Pancreas (tissue), 10 donors: ENCODE measurements at regions not wholly inside any gene's neighbourhood (a gene's known extent, or its start where the extent isn't known, plus 50 kb on each side); places are given as distances from the start of the nearest gene placed in this dataset.

Source experiments
- ATAC-seq, 4 donors: fragments of 200-7000 bp; cut with Tn5 transposase; one replicate each; pipeline versions ENCODE4 v1.8.0 to v1.9.1; 2020; ENCODE audit warnings: mild to moderate bottlenecking in 4 of 4, moderate library complexity in 4 of 4
- DNase-seq, 6 donors: peaks; one replicate each; pipeline ENCODE4 v3.0.0-alpha.2; 2020
- FAIRE-seq: peaks from 2 replicates; lab custom pipeline; 2012; peaks lifted over from hg19 to GRCh38; lab: Jason Lieb, UNC
- H3K27ac ChIP-seq, 4 donors: fragments of 200-600 bp; sonication (generic); 1 replicate in 3 of 4; 2 replicates in 1 of 4; pipeline versions ENCODE4 v1.5.0 to v1.8.0; 2020
- H3K27me3 ChIP-seq, 4 donors: fragments of 200-600 bp; one replicate each; pipeline ENCODE4 v1.8.0; 2021
- H3K36me3 ChIP-seq, 3 donors: fragments of 200-600 bp; sonication (generic) in 1 of 3; one replicate each; pipeline versions ENCODE4 v1.5.0 to v1.8.0; 2020 to 2021
- H3K4me1 ChIP-seq, 3 donors: fragments of 200-600 bp; one replicate each; pipeline ENCODE4 v1.8.0; 2021
- H3K4me3 ChIP-seq, 4 donors: fragments of 200-600 bp; sonication (generic) in 2 of 4; one replicate each; pipeline versions ENCODE4 v1.5.0 to v1.8.0; 2020 to 2021
- H3K9me3 ChIP-seq, 4 donors: fragments of 200-600 bp; one replicate each; pipeline ENCODE4 v1.8.0; 2021
- WGBS, 2 donors: extraction: QIAGEN DNeasy Blood & Tissue Kit; methylation state at CpG; one replicate each; pipeline ENCODE4 v1.1.7; 2013; 5-methylcytosine and 5-hydroxymethylcytosine counted together
- intact Hi-C, 3 donors: fragments of 100-400 bp; cut with DNase I; formaldehyde crosslinking; loops; one replicate each; pipeline versions ENCODE4 v1.11.1 to v1.14.2; 2022
- TF ChIP-seq, protein P1 (sequence below), 4 donors: fragments of 200-600 bp; sonication (generic) in 3 of 4; IDR thresholded peaks; one replicate each; pipeline versions ENCODE4 v1.5.0 to v1.8.0; 2021; ENCODE audit warnings: antibody characterized with exemption in 4 of 4
- donor health status: healthy with polysubstance abuse.
- donor health status: DM: no; HTN: no; CAD: no; lungs with moderate emphysema.
- donor health status: DM: no; HTN: no; CAD: no.
- donor health status: control.
- donor health status: control.
- donor health status: Bipolar disorder and iron deficiency.
- donor health status: DM: yes; HTN: yes; CAD: no.
- donor health status: DM: no; HTN: no; CAD: no.
- donor health status: DM: no; HTN: no; CAD: no.
- donor health status: DM: yes; HTN: yes; CAD: no.

GRCh38 chr1:234988536-234988935 is 140.1 kb downstream of the TOMM20 start:
- H3K27me3 ChIP-seq = no peaks in the 10 kb centered on the region
- peaks cover 15 to 21% (median 19%) of the 10 kb centered on the region in 3 donors for H3K4me1 ChIP-seq
- DNase-seq = no peak
- H3K36me3 ChIP-seq = no peaks in the 10 kb centered on the region
- TF ChIP-seq, protein P1, sequence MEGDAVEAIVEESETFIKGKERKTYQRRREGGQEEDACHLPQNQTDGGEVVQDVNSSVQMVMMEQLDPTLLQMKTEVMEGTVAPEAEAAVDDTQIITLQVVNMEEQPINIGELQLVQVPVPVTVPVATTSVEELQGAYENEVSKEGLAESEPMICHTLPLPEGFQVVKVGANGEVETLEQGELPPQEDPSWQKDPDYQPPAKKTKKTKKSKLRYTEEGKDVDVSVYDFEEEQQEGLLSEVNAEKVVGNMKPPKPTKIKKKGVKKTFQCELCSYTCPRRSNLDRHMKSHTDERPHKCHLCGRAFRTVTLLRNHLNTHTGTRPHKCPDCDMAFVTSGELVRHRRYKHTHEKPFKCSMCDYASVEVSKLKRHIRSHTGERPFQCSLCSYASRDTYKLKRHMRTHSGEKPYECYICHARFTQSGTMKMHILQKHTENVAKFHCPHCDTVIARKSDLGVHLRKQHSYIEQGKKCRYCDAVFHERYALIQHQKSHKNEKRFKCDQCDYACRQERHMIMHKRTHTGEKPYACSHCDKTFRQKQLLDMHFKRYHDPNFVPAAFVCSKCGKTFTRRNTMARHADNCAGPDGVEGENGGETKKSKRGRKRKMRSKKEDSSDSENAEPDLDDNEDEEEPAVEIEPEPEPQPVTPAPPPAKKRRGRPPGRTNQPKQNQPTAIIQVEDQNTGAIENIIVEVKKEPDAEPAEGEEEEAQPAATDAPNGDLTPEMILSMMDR (IDR thresholded peaks at IDR 0.05) = no peak
- no peak for ATAC-seq
- intact Hi-C loops = loop anchor here in 1 of 3 donors (10.0 kb wide), 1 partner anchor 76 kb away; no protein-coding TSS in a partner anchor
- H3K9me3 ChIP-seq = no peaks in the 10 kb centered on the region
- 92 to 95% methylated on average over 4 of the region's 4 CpGs for WGBS, 2 donors
- no peak for FAIRE-seq
- H3K27ac ChIP-seq = peak overlapping the region in 3 of 4 donors; percentile 59 to 80 (median 61)
- no peak overlapping the region for H3K4me3 ChIP-seq

- no peak for ATAC-seq
- H3K9me3 ChIP-seq = no peaks in the 10 kb centered on the region
- intact Hi-C loops = loop anchor here in 1 of 3 donors (10.0 kb wide), 1 partner anchor 77 kb away; no protein-coding TSS in a partner anchor
- H3K27ac ChIP-seq = peak overlapping the region; percentile 59 to 80 (median 67)
- H3K4me3 ChIP-seq = no peak overlapping the region
- FAIRE-seq = no peak
- 55 to 60% methylated on average over 2 of the region's 2 CpGs for WGBS, 2 donors
- TF ChIP-seq, protein P1 (IDR thresholded peaks at IDR 0.05) = no peak
- H3K36me3 ChIP-seq = no peaks in the 10 kb centered on the region
- H3K4me1 ChIP-seq = peaks cover 15 to 21% (median 19%) of the 10 kb centered on the region in 3 donors
- no peak for DNase-seq
- no peaks in the 10 kb centered on the region for H3K27me3 ChIP-seq
Observed at GRCh38 chr1:234988155-234988517, 140.5 kb downstream of the TOMM20 start.

- WGBS, 2 donors = 35 to 38% methylated on average over 14 of the region's 14 CpGs
- DNase-seq = peak in 4 of 6 donors; percentile 63 to 67 (median 64)
- Histone ChIP-seq H3K4me3 (no peak overlapping the region), H3K27me3 (no peaks in the 10 kb centered on the region), H3K27ac (peak overlapping the region; percentile 59 to 80 (median 67)), H3K4me1 (peaks cover 15 to 21% (median 19%) of the 10 kb centered on the region in 3 donors), H3K36me3 (no peaks in the 10 kb centered on the region), H3K9me3 (no peaks in the 10 kb centered on the region)
- intact Hi-C loops = loop anchor here in 1 of 3 donors (10.0 kb wide), 1 partner anchor 77 kb away; no protein-coding TSS in a partner anchor
- peak; percentile 79 to 89 (median 86) for ATAC-seq
- no peak for FAIRE-seq
- TF ChIP-seq, protein P1 (IDR thresholded peaks at IDR 0.05) = no peak
Observed at GRCh38 chr1:234987415-234988154, 141.1 kb downstream of the TOMM20 start.

GRCh38 chr1:234986750-234987414 is 141.8 kb downstream of the TOMM20 start:
- WGBS, 2 donors = 65 to 67% methylated on average over 9 of the region's 9 CpGs
- intact Hi-C loops = loop anchor here in 1 of 3 donors (10.0 kb wide), 1 partner anchor 78 kb away; no protein-coding TSS in a partner anchor
- TF ChIP-seq, protein P1 (IDR thresholded peaks at IDR 0.05) = no peak
- Histone ChIP-seq H3K27me3 (no peaks in the 10 kb centered on the region), H3K27ac (peak overlapping the region; percentile 59 to 80 (median 67)), H3K4me3 (no peak overlapping the region), H3K36me3 (no peaks in the 10 kb centered on the region), H3K4me1 (peaks cover 18 to 21% (median 19%) of the 10 kb centered on the region in 3 donors), H3K9me3 (no peaks in the 10 kb centered on the region)
- ATAC-seq (peak; percentile 22 to 36 (median 24)), FAIRE-seq (no peak), DNase-seq (no peak)
